GM21576 (cell line): ENCODE measurements at regions not wholly inside any gene's neighbourhood (a gene's known extent, or its start where the extent isn't known, plus 50 kb on each side); places are given as distances from the start of the nearest gene placed in this dataset.

Source experiments
- ATAC-seq: cut with Tn5 transposase; IDR thresholded peaks from one replicate; pipeline ENCODE4 v1.9.1; 2021; ENCODE audit warnings: mild to moderate bottlenecking, moderate library complexity; ENCODE audit not compliant: unreplicated experiment

GRCh38 chr2:221143231-221143630, 428.9 kb downstream of the EPHA4 start:
- no peak for ATAC-seq

- ATAC-seq = no peak
Observed at GRCh38 chr2:221144909-221145308, 427.2 kb downstream of the EPHA4 start.

GRCh38 chr2:221145396-221145795, 426.7 kb downstream of the EPHA4 start:
- ATAC-seq = no peak

- ATAC-seq = no peak
Observed at GRCh38 chr2:221153226-221153625, 418.9 kb downstream of the EPHA4 start.

GRCh38 chr2:221154176-221154575, 417.9 kb downstream of the EPHA4 start:
- ATAC-seq = no peak

GRCh38 chr2:221156062-221156734, 415.9 kb downstream of the EPHA4 start:
- no peak for ATAC-seq

- ATAC-seq = no peak
Observed at GRCh38 chr2:221161186-221161585, 410.9 kb downstream of the EPHA4 start.

- ATAC-seq = no peak
Observed at GRCh38 chr2:221166292-221166691, 405.8 kb downstream of the EPHA4 start.

- ATAC-seq = no peak
Observed at GRCh38 chr2:221167561-221167960, 404.5 kb downstream of the EPHA4 start.

- ATAC-seq = no peak
Observed at GRCh38 chr2:221169724-221170123, 402.4 kb downstream of the EPHA4 start.

- no peak for ATAC-seq
Observed at GRCh38 chr2:221170548-221170947, 401.6 kb downstream of the EPHA4 start.

GRCh38 chr2:221176667-221177066, 395.4 kb downstream of the EPHA4 start:
- ATAC-seq = no peak

- no peak for ATAC-seq
Observed at GRCh38 chr2:221178139-221178538, 394.0 kb downstream of the EPHA4 start.

GRCh38 chr2:221186873-221187272, 385.2 kb downstream of the EPHA4 start:
- no peak for ATAC-seq

GRCh38 chr2:221189431-221190067, 382.6 kb downstream of the EPHA4 start:
- no peak for ATAC-seq

- no peak for ATAC-seq
Observed at GRCh38 chr2:221195829-221196228, 376.3 kb downstream of the EPHA4 start.

GRCh38 chr2:221197225-221197856, 374.8 kb downstream of the EPHA4 start:
- no peak for ATAC-seq

- ATAC-seq = no peak
Observed at GRCh38 chr2:221198309-221198708, 373.8 kb downstream of the EPHA4 start.

GRCh38 chr2:221200184-221200839, 371.8 kb downstream of the EPHA4 start:
- no peak for ATAC-seq

- ATAC-seq = no peak
Observed at GRCh38 chr2:221202431-221202830, 369.7 kb downstream of the EPHA4 start.

GRCh38 chr2:221203125-221203524, 369.0 kb downstream of the EPHA4 start:
- peak; percentile 95 for ATAC-seq

- ATAC-seq = no peak
Observed at GRCh38 chr2:221203856-221204255, 368.2 kb downstream of the EPHA4 start.
